GM10248 (cell line): ENCODE measurements at regions not wholly inside any gene's neighbourhood (a gene's known extent, or its start where the extent isn't known, plus 50 kb on each side); places are given as distances from the start of the nearest gene placed in this dataset.

Experiments used
- CTCF ChIA-PET: fragments of 300-600 bp; sonication (Branson Sonifier 250); formaldehyde crosslinking; extraction: SDS; loops from one replicate; lab custom pipeline; 2021; ENCODE audit warnings: antibody characterized with exemption; lab: Yijun Ruan, JAX
- POLR2A ChIA-PET: fragments of 350-650 bp; sonication (Branson Sonifier 250); formaldehyde crosslinking; extraction: SDS; loops from one replicate; lab custom pipeline; 2020; ENCODE audit warnings: antibody characterized with exemption; lab: Yijun Ruan, JAX
- DNase-seq: peaks from one replicate; pipeline ENCODE4 v3.0.0; 2012; ENCODE audit errors: extremely low spot score
- CTCF ChIP-seq: IDR thresholded peaks from 2 replicates; pipeline ENCODE4 v1.5.1; 2012; ENCODE audit warnings: mild to moderate bottlenecking, low read depth; ENCODE audit errors: extremely low read depth, missing control alignments, control extremely low read depth

- POLR2A ChIA-PET: no interaction called here
- no peak for TF ChIP-seq CTCF
- no peak for DNase-seq
- CTCF ChIA-PET: interaction anchor here (1.3 kb wide), 1 partner anchor 23 kb away, joined by 8 read pairs; no protein-coding TSS in a partner anchor
These were observed 766.0 kb upstream of the MAP3K7 start for GRCh38 chr6:91352878-91353277.

GRCh38 chr6:91352321-91352720, 765.4 kb upstream of the MAP3K7 start:
- no peak for TF ChIP-seq CTCF
- CTCF ChIA-PET: interaction anchor here (1.3 kb wide), 1 partner anchor 22 kb away, joined by 8 read pairs; no protein-coding TSS in a partner anchor
- POLR2A ChIA-PET: no interaction called here
- no peak for DNase-seq

GRCh38 chr6:91350146-91350908, 763.5 kb upstream of the MAP3K7 start:
- ChIA-PET CTCF (interaction anchor here (0.6 to 1.2 kb wide), 3 partner anchors 12 to 16 kb away, joined by 3 to 4 read pairs (median 3); no protein-coding TSS in a partner anchor), POLR2A (no interaction called here)
- no peak for DNase-seq
- no peak for TF ChIP-seq CTCF

GRCh38 chr6:91341473-91341872, 754.6 kb upstream of the MAP3K7 start:
- DNase-seq: no peak
- POLR2A ChIA-PET: no interaction called here
- CTCF ChIA-PET: interaction anchor here (3.6 kb wide), 1 partner anchor 11 kb away, joined by 22 read pairs; no protein-coding TSS in a partner anchor
- no peak for TF ChIP-seq CTCF

GRCh38 chr6:91340896-91341395, 754.1 kb upstream of the MAP3K7 start:
- TF ChIP-seq CTCF: no peak
- ChIA-PET POLR2A (no interaction called here), CTCF (interaction anchor here (3.6 kb wide), 1 partner anchor 10 kb away, joined by 22 read pairs; no protein-coding TSS in a partner anchor)

GRCh38 chr6:91337967-91338366, 751.1 kb upstream of the MAP3K7 start:
- ChIA-PET CTCF (interaction anchor here (1.0 to 1.9 kb wide), 2 partner anchors 8 to 10 kb away, joined by 4 to 7 read pairs; no protein-coding TSS in a partner anchor), POLR2A (no interaction called here)
- DNase-seq: no peak
- no peak for TF ChIP-seq CTCF

More at GRCh38 chr6:91340896-91341395, 754.1 kb upstream of the MAP3K7 start:
- no peak for DNase-seq
